ENCODE measurements at regions not wholly inside any gene's neighbourhood (a gene's known extent, or its start where the extent isn't known, plus 50 kb on each side); places are given as distances from the start of the nearest gene placed in this dataset.

- Histone ChIP-seq H3K4me3 (no peak overlapping the region), H3K4me1 (no peaks in the 10 kb centered on the region), H3K36me3 (no peaks in the 10 kb centered on the region), H3K9me3 (no peaks in the 10 kb centered on the region), H3K27ac (no peak overlapping the region), H3K27me3 (peaks cover 17% of the 10 kb centered on the region)
- no peak for ATAC-seq
- intact Hi-C loops (cut with DNase I) = no loop called here
- TF ChIP-seq, protein P1, sequence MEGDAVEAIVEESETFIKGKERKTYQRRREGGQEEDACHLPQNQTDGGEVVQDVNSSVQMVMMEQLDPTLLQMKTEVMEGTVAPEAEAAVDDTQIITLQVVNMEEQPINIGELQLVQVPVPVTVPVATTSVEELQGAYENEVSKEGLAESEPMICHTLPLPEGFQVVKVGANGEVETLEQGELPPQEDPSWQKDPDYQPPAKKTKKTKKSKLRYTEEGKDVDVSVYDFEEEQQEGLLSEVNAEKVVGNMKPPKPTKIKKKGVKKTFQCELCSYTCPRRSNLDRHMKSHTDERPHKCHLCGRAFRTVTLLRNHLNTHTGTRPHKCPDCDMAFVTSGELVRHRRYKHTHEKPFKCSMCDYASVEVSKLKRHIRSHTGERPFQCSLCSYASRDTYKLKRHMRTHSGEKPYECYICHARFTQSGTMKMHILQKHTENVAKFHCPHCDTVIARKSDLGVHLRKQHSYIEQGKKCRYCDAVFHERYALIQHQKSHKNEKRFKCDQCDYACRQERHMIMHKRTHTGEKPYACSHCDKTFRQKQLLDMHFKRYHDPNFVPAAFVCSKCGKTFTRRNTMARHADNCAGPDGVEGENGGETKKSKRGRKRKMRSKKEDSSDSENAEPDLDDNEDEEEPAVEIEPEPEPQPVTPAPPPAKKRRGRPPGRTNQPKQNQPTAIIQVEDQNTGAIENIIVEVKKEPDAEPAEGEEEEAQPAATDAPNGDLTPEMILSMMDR (IDR thresholded peaks at IDR 0.05) = no peak
- DNase-seq = no peak
Observed at GRCh38 chr14:101616202-101616601, 54.9 kb downstream of the DIO3 start.

DNA sequence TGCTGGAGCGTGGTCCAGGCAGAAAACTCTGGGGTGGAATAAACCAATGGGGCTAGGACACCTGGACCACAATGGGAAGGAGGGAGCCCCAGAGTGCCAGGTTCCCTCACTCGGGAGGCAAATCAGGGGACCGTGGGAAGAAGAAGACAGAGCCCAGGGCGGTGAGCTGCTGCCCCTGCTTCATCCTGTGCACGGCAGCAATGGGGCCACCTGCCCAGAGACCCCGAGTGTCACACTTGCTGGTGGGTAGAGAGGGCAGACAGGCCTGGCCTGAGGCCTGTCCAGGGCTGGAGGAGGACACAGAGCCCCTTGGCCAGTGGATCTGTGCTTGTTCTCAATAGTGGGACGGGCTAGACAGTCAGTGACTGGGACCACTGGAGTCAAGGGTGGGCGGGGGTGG lies 58.2 kb downstream of the DIO3 start:
- Histone ChIP-seq H3K9me3 (no peaks in the 10 kb centered on the region), H3K4me1 (no peaks in the 10 kb centered on the region), H3K4me3 (no peak overlapping the region), H3K36me3 (no peaks in the 10 kb centered on the region), H3K27me3 (no peaks in the 10 kb centered on the region), H3K27ac (no peak overlapping the region)
- TF ChIP-seq, protein P1 (IDR thresholded peaks at IDR 0.05) = no peak
- intact Hi-C loops (cut with DNase I) = no loop called here
- no peak for DNase-seq
- ATAC-seq = no peak

GRCh38 chr14:101620031-101620788 lies 58.9 kb downstream of the DIO3 start:
- intact Hi-C loops (cut with DNase I) = no loop called here
- Histone ChIP-seq H3K9me3 (no peaks in the 10 kb centered on the region), H3K4me3 (no peak overlapping the region), H3K36me3 (no peaks in the 10 kb centered on the region), H3K27me3 (no peaks in the 10 kb centered on the region), H3K27ac (no peak overlapping the region), H3K4me1 (no peaks in the 10 kb centered on the region)
- DNase-seq = no peak
- TF ChIP-seq, protein P1 (IDR thresholded peaks at IDR 0.05) = no peak
- ATAC-seq = no peak

GRCh38 chr14:101620821-101621785 lies 59.8 kb downstream of the DIO3 start:
- no peaks in the 10 kb centered on the region for H3K36me3 ChIP-seq
- ATAC-seq (no peak), DNase-seq (no peak)
- no peaks in the 10 kb centered on the region for H3K9me3 ChIP-seq
- no peak overlapping the region for H3K27ac ChIP-seq
- intact Hi-C loops (cut with DNase I) = no loop called here
- H3K4me1 ChIP-seq = no peaks in the 10 kb centered on the region
- H3K4me3 ChIP-seq = no peak overlapping the region
- H3K27me3 ChIP-seq = no peaks in the 10 kb centered on the region
- TF ChIP-seq, protein P1 (IDR thresholded peaks at IDR 0.05) = no peak

GRCh38 chr14:101622251-101623076 lies 61.2 kb downstream of the DIO3 start:
- Histone ChIP-seq H3K27ac (no peak overlapping the region), H3K4me1 (no peaks in the 10 kb centered on the region), H3K4me3 (no peak overlapping the region), H3K9me3 (no peaks in the 10 kb centered on the region), H3K27me3 (no peaks in the 10 kb centered on the region), H3K36me3 (no peaks in the 10 kb centered on the region)
- intact Hi-C loops (cut with DNase I) = no loop called here
- DNase-seq = no peak
- TF ChIP-seq, protein P1 (IDR thresholded peaks at IDR 0.05) = no peak
- ATAC-seq = no peak

Measured in upper lobe of right lung (tissue), 1 donor.